Uterus (tissue), 2 donors: ENCODE measurements at regions not wholly inside any gene's neighbourhood (a gene's known extent, or its start where the extent isn't known, plus 50 kb on each side); places are given as distances from the start of the nearest gene placed in this dataset.

Source experiments
- CTCF ChIP-seq, 4 experiments: fragments of 200-600 bp in 2 of 4; fragments of 450-650 bp in 2 of 4; sonication (generic) in 2 of 4; IDR thresholded peaks; one replicate each; pipeline ENCODE4 v1.5.1; 2016 to 2019; ENCODE audit warnings: antibody characterized with exemption in 4 of 4, mild to moderate bottlenecking in 2 of 4, moderate library complexity in 1 of 4
- POLR2A ChIP-seq, 2 donors: fragments of 450-650 bp; IDR thresholded peaks; one replicate each; pipeline ENCODE4 v1.6.1; 2016; ENCODE audit warnings: antibody characterized with exemption in 2 of 2, mild to moderate bottlenecking in 1 of 2, moderate library complexity in 1 of 2

DNA sequence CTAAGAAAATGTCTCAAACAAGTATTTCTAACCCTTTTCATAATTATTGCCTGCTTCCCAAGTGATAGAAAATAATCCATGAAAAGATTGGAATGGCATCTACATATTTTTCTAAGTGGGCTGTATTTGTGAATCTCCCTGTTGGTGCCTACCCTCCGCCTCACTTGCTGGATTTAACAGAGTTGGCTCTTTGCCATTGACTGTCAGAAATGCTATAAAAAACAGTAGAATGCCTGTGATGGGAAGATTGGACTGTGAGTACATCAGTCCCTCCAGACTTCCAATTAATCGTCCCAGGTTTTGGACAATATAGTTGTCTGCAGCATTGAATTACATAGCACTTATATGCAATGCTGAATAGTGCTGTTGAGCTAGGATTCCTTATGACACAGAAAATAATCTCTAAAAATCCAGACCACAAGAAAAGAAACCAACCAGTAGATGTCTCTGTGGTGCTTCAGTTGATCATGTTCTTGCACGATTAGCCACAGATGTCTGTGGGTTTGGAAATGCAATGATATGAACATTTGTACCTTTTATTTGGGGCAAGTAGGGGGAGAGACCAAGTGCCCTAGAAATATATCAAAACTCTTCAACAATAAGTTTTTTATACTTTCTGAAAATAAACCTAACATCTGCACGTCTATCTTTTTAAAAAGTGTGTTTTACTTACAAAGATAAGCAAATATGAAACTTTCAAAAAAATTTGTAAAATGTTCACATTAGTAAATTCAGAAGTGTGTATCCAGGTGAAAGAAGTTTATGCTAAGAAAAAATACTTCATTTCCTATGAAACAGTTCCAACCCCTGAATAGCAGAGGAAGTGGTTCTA, 88.5 kb downstream of the DYNAP start:
- peak in 3 of 4 experiments; percentile 25 to 56 (median 44) for TF ChIP-seq CTCF (IDR thresholded peaks at IDR 0.05)
- no peak for TF ChIP-seq POLR2A (IDR thresholded peaks at IDR 0.05)
